ENCODE measurements at regions not wholly inside any gene's neighbourhood (a gene's known extent, or its start where the extent isn't known, plus 50 kb on each side); places are given as distances from the start of the nearest gene placed in this dataset.
A peak's percentile ranks its signal among the peaks of the same experiment; 100 is the strongest.
"Not testable (repeated sequence)": the region's sequence is repeated elsewhere in the genome, so short reads cannot be mapped to it uniquely, and the experiment has no call there.

DNA sequence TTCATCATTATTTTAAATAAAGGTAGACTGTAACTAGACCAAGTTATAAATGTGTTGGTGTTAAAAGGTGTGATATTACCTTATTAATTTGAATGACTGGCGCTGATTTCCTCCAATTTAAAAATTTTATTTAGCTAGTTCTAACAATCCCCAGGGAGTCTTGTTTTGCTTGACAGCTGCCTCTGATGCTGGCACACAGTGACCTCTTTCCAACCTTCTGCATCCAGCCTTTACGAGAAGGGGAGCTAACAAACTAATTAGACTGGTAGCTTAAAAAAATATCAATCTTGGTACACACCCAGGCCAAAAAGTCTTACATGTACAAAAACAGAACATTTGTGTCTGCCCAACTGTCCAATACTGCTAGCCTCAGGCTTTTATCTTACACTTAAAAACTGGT, 51.8 kb upstream of the ENPEP start:
- H3K27me3 ChIP-seq (ENCODE audit: low read depth), result 0 out of 2 replicates have a peak, but pooled peaks cover 3% of the 10 kb centered on the region
- H3K36me3 ChIP-seq (replicated peaks), result no peaks in the 10 kb centered on the region
- no peaks in the 10 kb centered on the region for H3K4me1 ChIP-seq
- H3K4me3 ChIP-seq, result no peak overlapping the region
- no peaks in the 10 kb centered on the region; the same call in 1 of the 2 replicates for H3K9me3 ChIP-seq
- in situ Hi-C loops (cut with MboI; ENCODE audit: low sequenced_read_pairs), result no loop called here
- no peak for DNase-seq (ENCODE audit: low spot score in 2 of 2)

DNA sequence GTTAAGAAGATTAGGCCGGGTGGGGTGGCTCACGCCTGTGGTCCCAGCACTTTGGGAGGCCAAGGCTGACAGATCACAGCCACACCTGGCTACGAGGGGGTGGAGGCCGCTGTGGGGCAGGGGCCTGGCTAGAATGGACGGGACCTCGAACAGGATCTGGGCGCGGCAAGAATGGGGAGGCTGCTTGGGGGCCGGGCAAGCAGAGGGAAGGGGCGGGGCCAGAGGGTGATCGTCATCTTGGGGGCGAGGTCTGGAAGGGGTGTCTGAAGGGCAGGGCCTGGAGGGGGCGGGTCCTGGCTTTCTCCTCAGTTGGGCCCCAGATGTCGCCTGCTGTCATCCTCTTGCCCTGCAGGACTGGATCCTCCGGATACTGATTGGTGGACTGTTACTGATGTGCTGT, 57.3 kb upstream of the ENPEP start:
- Histone ChIP-seq H3K27me3 (ENCODE audit: low read depth) (no peaks in the 10 kb centered on the region), H3K36me3 (replicated peaks) (no peaks in the 10 kb centered on the region), H3K4me3 (no peak overlapping the region), H3K4me1 (no peaks in the 10 kb centered on the region), H3K9me3 (no peaks in the 10 kb centered on the region; the same call in 1 of the 2 replicates)
- DNase-seq (ENCODE audit: low spot score in 2 of 2), result no peak
- in situ Hi-C loops (cut with MboI; ENCODE audit: low sequenced_read_pairs), result no loop called here

DNA sequence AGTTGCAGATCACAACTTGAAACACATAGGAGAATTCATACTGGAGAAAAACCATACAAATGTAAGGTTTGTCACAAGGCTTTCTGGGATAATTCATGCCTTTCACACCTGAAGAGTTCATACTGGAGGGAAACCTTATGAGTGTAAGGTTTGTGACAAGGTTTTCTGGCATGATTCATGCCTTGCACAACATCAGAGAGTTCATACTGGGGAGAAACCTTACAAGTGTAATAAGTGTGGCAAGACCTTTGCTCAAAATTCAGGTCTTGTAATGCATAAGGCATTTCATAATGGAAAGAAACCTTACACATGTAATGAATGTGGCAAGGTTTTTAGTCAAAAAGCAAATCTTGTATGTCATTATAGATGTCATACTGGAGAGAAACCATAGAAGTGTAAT, 58.8 kb upstream of the ENPEP start:
- no peaks in the 10 kb centered on the region for H3K27me3 ChIP-seq (ENCODE audit: low read depth)
- peaks cover 11% of the 10 kb centered on the region for H3K4me1 ChIP-seq
- no peaks in the 10 kb centered on the region; the same call in 1 of the 2 replicates for H3K9me3 ChIP-seq
- no peak for DNase-seq (ENCODE audit: low spot score in 2 of 2)
- H3K4me3 ChIP-seq, result no peak overlapping the region
- in situ Hi-C loops (cut with MboI; ENCODE audit: low sequenced_read_pairs), result no loop called here
- no peaks in the 10 kb centered on the region for H3K36me3 ChIP-seq (replicated peaks)

DNA sequence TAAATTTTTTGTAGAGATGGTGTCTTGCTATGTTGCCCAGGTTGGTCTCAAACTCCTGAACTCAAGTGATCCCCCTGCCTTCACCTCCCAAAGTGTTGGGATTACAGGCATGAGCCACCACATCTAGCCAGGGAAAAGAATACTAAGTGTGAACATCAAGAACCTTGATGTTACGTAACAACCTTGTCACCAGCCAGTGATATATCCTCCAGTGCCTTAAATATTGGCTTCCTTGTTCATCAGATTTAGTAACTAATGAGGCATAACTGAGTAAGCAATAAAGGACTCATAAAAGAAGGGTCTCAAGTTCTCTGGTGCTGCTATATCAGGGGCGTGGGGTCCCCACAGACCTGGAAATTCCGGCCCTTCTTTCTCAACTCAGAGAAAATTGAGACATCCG, 60.5 kb upstream of the ENPEP start:
- DNase-seq (ENCODE audit: low spot score in 2 of 2), result no peak
- H3K27me3 ChIP-seq (ENCODE audit: low read depth), result no peaks in the 10 kb centered on the region
- H3K36me3 ChIP-seq (replicated peaks), result no peaks in the 10 kb centered on the region
- H3K9me3 ChIP-seq, result no peaks in the 10 kb centered on the region
- in situ Hi-C loops (cut with MboI; ENCODE audit: low sequenced_read_pairs), result no loop called here
- peaks cover 20% of the 10 kb centered on the region for H3K4me1 ChIP-seq
- H3K4me3 ChIP-seq, result no peak overlapping the region

DNA sequence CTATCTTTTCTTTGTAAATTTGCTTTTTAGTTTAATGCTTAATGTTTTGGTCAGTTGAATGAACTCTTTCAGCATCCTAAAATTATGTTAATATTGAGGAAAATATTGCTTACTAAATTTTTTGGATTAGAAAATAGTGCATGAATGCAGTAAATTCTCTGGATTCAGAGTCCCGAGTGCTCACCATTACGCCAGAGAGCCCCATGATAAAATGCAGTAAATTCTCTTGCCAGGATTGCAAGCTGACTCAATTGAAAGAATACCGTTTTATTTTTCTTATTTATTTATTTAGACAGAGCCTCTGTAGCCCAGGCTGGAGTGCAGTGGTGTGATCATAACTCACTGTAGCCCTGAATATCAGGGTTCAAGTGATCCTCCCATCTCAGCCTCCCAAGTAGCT, 60.9 kb upstream of the ENPEP start:
- Histone ChIP-seq H3K9me3 (no peaks in the 10 kb centered on the region), H3K27me3 (ENCODE audit: low read depth) (no peaks in the 10 kb centered on the region), H3K4me1 (peaks cover 20% of the 10 kb centered on the region), H3K36me3 (replicated peaks) (no peaks in the 10 kb centered on the region), H3K4me3 (no peak overlapping the region)
- in situ Hi-C loops (cut with MboI; ENCODE audit: low sequenced_read_pairs), result no loop called here
- no peak for DNase-seq (ENCODE audit: low spot score in 2 of 2)

DNA sequence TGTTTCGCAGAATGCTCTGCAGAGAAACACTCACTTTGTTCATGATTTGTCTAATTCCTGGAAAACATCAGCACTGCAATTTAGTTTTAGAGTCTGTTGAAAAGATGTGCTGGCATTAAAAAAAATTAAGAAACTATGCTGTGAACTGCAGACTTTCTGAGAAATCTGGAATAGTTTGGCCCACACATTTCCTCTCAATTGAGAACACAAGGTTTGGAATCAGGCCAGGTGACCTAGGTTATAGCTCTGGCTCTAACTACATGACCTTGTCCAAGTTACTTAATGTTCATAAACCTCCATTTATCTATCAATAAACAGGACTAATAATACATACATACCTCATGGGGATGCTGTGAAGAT, 61.4 kb upstream of the ENPEP start:
- peaks cover 20% of the 10 kb centered on the region for H3K4me1 ChIP-seq
- H3K9me3 ChIP-seq, result no peaks in the 10 kb centered on the region
- H3K36me3 ChIP-seq (replicated peaks), result no peaks in the 10 kb centered on the region
- no peaks in the 10 kb centered on the region for H3K27me3 ChIP-seq (ENCODE audit: low read depth)
- in situ Hi-C loops (cut with MboI; ENCODE audit: low sequenced_read_pairs), result no loop called here
- no peak overlapping the region for H3K4me3 ChIP-seq
- DNase-seq (ENCODE audit: low spot score in 2 of 2), result no peak

DNA sequence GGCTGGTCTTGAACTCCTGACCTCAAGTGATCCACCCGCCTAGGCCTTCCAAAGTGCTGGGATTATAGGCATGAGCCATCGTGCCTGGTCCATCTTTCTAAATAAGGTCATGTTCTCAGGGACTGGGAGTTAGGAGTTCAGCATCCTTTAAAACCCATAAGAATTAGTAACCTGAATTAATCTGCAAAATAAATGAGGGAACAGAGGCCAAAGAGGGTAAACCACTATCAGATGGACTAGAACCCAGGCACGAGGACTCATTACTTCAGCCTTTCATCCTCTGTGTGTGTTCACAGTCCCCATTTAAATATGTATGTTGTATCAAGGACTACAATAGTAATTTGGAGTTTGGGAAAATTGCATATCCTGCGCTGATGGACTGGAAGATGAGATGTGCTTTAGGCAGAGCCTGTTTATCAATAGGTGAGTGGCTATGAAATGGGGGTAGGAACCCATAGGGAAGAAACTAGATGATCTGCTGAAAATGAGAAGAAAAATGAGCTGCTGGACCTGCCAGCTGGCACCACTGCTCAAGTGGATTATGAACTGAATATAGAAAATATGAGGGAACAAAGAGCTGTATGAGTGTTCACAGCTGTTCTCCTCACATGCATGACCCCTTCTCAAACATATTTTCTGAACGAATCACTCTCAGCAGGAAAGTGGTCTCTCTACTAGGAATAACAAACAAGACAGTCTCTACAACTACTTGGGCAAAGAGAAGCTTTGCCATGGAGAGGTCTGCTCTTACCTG, 62.0 kb upstream of the ENPEP start:
- H3K36me3 ChIP-seq (replicated peaks); H3K4me3 ChIP-seq; H3K27me3 ChIP-seq (ENCODE audit: low read depth); H3K9me3 ChIP-seq; in situ Hi-C loops (cut with MboI; ENCODE audit: low sequenced_read_pairs); DNase-seq (ENCODE audit: low spot score in 2 of 2): not testable (repeated sequence)
- peaks cover 20% of the 10 kb centered on the region for H3K4me1 ChIP-seq

DNA sequence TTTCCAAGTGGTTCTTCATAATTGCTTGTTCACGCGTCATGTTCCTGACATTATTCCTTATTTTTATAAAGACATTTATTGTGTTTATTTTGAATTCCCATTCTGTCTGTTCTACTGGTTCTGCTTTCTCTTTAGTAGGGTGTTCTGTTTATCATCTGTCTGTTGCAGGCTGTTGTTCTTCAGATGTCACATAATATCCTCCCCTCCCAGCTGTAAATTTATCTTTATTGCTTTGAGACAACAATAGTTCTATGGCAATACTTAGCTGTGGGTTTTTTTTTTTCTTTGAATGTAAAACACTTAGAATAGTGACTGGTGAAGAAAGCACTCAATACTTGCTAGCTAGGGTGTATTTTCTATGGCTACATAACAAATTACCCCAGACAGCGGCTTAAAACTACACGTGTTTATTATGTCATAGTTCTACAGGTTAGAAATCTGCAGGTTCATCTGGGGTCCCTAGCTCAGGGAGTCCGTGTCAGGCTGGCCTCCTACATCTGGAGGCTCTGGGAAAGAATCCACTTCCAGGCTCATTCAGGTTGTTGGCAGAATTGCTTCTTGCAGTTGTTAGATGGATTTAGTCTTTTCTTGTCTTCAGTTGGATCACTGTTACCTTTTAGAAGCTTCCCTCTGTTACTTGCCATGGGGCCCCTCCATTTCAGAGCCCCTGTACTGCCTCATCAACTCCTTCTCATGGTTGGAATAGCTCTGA, 63.4 kb upstream of the ENPEP start:
- H3K4me3 ChIP-seq, result no peak overlapping the region
- peaks cover 20% of the 10 kb centered on the region for H3K4me1 ChIP-seq
- H3K27me3 ChIP-seq (ENCODE audit: low read depth), result no peaks in the 10 kb centered on the region
- no peaks in the 10 kb centered on the region for H3K36me3 ChIP-seq (replicated peaks)
- no peaks in the 10 kb centered on the region for H3K9me3 ChIP-seq
- in situ Hi-C loops (cut with MboI; ENCODE audit: low sequenced_read_pairs), result no loop called here
- peak; percentile 32 to 66 for DNase-seq (ENCODE audit: low spot score in 2 of 2)

DNA sequence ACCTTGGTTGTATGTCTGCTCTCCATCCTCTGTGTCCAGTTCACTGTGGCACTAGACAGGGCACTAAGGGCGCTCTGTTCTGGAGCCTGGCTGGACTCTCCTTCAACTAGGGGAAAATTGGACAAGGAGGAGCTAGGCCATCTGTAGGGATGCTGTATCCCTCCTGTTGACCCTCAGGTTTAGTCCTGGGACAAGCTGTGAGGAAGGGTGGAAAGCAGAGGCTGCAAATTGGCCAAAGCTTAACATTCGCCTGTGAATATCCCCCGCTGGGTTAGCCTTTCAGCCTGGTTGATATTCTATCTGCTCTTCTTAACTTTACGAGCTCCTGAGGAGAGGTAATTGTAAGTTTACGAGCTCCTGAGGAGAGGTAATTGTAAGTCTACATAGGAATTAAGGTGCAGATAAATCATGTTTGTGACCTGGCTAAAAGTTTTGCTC, 64.4 kb upstream of the ENPEP start:
- H3K27me3 ChIP-seq (ENCODE audit: low read depth), result no peaks in the 10 kb centered on the region
- H3K36me3 ChIP-seq (replicated peaks), result no peaks in the 10 kb centered on the region
- H3K4me3 ChIP-seq, result no peak overlapping the region
- in situ Hi-C loops (cut with MboI; ENCODE audit: low sequenced_read_pairs), result no loop called here
- H3K9me3 ChIP-seq, result no peaks in the 10 kb centered on the region
- H3K4me1 ChIP-seq, result peaks cover 20% of the 10 kb centered on the region
- peak; percentile 80 to 92 for DNase-seq (ENCODE audit: low spot score in 2 of 2)

DNA sequence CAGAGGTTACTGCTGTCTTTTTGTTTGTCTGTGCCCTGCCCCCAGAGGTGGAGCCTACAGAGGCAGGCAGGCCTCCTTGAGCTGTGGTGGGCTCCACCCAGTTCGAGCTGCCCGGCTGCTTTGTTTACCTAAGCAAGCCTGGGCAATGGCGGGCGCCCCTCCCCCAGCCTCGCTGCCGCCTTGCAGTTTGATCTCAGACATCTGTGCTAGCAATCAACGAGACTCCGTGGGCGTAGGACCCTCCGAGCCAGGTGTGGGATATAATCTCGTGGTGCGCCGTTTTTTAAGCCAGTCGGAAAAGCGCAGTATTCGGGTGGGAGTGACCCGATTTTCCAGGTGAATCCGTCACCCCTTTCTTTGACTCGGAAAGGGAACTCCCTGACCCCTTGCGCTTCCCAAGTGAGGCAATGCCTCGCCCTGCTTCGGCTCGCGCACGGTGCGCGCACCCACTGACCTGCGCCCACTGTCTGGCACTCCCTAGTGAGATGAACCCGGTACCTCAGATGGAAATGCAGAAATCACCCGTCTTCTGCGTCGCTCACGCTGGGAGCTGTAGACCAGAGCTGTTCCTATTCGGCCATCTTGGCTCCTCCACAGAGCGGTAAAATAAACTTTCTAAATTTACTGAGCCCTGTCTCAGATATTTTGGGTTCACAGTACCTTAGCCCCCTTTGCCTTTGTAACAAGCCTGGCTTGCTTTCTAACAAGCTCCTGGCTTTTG, 64.9 kb upstream of the ENPEP start:
- H3K4me3 ChIP-seq; H3K36me3 ChIP-seq (replicated peaks); in situ Hi-C loops (cut with MboI; ENCODE audit: low sequenced_read_pairs); H3K27me3 ChIP-seq (ENCODE audit: low read depth); H3K9me3 ChIP-seq: not testable (repeated sequence)
- DNase-seq (ENCODE audit: low spot score in 2 of 2), result peak in 1 of 2 experiments; percentile 22
- H3K4me1 ChIP-seq, result peaks cover 20% of the 10 kb centered on the region

DNA sequence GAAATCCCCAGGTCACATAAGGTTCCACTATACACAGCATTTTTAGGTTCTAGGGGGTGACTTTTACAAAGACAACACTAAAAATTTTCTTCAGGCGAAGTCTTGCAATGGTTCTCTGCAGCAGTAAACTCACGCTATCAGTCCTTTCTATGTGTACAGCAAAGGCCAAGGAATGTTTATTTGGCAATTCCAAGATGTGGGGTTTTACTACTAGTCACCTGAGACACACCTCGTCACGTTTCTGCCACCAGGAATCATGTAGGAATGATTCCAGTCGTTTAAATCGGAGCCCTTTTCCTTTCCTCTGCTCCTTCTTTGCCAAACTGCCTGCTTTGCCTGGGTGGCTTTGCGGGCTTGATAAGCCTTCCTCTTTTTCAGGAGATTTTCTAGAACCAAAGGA, 75.9 kb upstream of the ENPEP start:
- no peak for DNase-seq (ENCODE audit: low spot score in 2 of 2)
- Histone ChIP-seq H3K4me1 (peaks cover 11% of the 10 kb centered on the region), H3K27me3 (ENCODE audit: low read depth) (peaks cover 17% of the 10 kb centered on the region), H3K9me3 (no peaks in the 10 kb centered on the region), H3K36me3 (replicated peaks) (no peaks in the 10 kb centered on the region), H3K4me3 (no peak overlapping the region)
- in situ Hi-C loops (cut with MboI; ENCODE audit: low sequenced_read_pairs), result no loop called here

DNA sequence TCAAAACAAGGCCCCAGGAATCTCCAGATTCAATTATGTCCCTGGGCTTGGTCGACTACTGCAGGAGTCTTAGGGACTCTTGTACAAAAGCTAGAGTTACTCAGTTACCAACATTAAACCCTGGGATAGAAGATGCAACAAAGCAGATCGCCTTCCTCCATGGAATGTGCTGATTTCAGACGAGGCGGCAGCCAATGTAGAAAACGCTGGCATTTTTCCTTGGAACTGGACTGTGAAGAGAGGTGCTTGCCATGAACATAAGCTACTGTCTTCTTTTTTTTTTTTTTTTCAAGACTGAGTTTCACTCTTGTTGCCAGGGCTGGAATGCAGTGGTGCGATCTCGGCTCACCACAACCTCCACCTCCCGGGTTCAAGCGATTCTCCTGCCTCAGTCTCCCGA, 76.9 kb upstream of the ENPEP start:
- H3K4me3 ChIP-seq; in situ Hi-C loops (cut with MboI; ENCODE audit: low sequenced_read_pairs); DNase-seq (ENCODE audit: low spot score in 2 of 2): not testable (repeated sequence)

DNA sequence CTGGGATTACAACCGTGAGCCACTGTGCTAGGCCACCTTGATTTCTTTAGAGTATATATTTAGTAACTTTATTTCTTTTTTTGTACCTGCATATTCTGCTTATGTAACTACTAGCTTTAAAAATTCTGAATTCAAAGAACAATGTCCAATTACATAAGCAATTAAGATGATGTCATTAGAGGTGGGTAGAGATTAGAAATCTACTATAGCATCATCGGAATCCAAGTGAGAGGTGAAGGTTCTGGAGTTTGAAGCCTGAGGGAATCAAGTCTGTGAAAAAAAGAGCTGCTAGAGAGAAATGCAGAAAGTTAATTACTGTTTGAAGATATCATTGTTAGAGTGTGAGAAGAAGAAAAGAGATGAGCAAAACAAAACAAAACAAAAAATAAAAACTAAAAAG, 79.0 kb upstream of the ENPEP start:
- no peak for DNase-seq (ENCODE audit: low spot score in 2 of 2)

More for the DNA sequence above, 76.9 kb upstream of the ENPEP start:
- peaks cover 14% of the 10 kb centered on the region for H3K27me3 ChIP-seq (ENCODE audit: low read depth)
- peaks cover 17% of the 10 kb centered on the region for H3K4me1 ChIP-seq
- not testable (repeated sequence) for H3K36me3 ChIP-seq (replicated peaks); H3K9me3 ChIP-seq

DNA sequence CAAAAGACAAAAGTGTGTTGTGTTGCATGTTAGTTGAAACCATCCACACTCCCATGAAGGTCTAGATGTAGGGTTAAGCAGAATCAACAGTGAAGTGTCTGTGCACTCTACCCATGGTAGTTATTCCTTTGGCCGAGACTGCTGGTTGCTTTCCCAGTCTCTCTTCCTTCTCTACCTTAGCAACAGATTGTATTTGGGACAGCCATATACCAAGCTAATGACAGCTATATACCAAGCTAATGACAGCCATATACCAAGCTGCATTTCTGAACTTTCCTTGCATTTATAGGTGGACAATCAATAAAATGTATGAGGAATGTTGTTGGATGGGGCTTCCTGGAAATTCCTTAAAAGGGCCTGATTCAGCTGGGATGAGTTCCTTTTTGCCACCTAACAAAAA, 80.5 kb upstream of the ENPEP start:
- in situ Hi-C loops (cut with MboI; ENCODE audit: low sequenced_read_pairs), result no loop called here
- Histone ChIP-seq H3K4me3 (no peak overlapping the region), H3K27me3 (ENCODE audit: low read depth) (peaks cover 6% of the 10 kb centered on the region), H3K4me1 (peaks cover 17% of the 10 kb centered on the region), H3K9me3 (no peaks in the 10 kb centered on the region), H3K36me3 (replicated peaks) (no peaks in the 10 kb centered on the region)
- peak in 1 of 2 experiments; percentile 20 for DNase-seq (ENCODE audit: low spot score in 2 of 2)

More for the DNA sequence above, 79.0 kb upstream of the ENPEP start:
- Histone ChIP-seq H3K4me3 (no peak overlapping the region), H3K4me1 (peaks cover 17% of the 10 kb centered on the region), H3K9me3 (no peaks in the 10 kb centered on the region), H3K27me3 (ENCODE audit: low read depth) (peaks cover 14% of the 10 kb centered on the region), H3K36me3 (replicated peaks) (no peaks in the 10 kb centered on the region)
- in situ Hi-C loops (cut with MboI; ENCODE audit: low sequenced_read_pairs), result no loop called here

All from HAP-1 (cell line).